Ecto neural progenitor cell (in vitro differentiated cells): ENCODE measurements at regions not wholly inside any gene's neighbourhood (a gene's known extent, or its start where the extent isn't known, plus 50 kb on each side); places are given as distances from the start of the nearest gene placed in this dataset.
"Not testable (repeated sequence)": the region's sequence is repeated elsewhere in the genome, so short reads cannot be mapped to it uniquely, and the experiment has no call there.

Experiments
- DNase-seq: peaks from one replicate; pipeline ENCODE4 v3.0.0-alpha.2; 2018; ENCODE audit warnings: low spot score

DNA sequence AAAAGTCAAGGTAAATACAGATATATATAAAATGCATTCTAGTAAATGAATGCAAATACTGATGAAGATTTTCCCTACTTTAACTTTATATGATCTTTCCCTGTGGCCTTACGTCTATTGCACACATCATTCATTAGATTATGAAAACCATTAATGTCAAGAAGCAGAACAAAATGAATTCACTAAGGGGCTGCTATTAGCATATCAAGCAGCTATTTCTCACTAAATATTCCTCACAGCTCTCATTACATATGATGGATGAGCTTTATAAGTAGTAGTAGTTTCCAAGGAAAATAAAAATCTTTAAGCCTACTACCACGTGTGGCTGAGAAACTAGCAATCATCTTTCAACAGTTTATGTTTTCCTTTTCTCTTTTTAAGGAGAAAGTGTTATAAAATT, 702.8 kb upstream of the SLC39A10 start:
- no peak for DNase-seq

GRCh38 chr2:194946826-194947225, 710.2 kb upstream of the SLC39A10 start:
- DNase-seq: no peak

GRCh38 chr2:194938066-194938465, 719.0 kb upstream of the SLC39A10 start:
- DNase-seq: no peak

- no peak for DNase-seq
These were observed 729.5 kb upstream of the SLC39A10 start for GRCh38 chr2:194927489-194927888.

- no peak for DNase-seq
These were observed 730.2 kb upstream of the SLC39A10 start for GRCh38 chr2:194926873-194927272.

DNA sequence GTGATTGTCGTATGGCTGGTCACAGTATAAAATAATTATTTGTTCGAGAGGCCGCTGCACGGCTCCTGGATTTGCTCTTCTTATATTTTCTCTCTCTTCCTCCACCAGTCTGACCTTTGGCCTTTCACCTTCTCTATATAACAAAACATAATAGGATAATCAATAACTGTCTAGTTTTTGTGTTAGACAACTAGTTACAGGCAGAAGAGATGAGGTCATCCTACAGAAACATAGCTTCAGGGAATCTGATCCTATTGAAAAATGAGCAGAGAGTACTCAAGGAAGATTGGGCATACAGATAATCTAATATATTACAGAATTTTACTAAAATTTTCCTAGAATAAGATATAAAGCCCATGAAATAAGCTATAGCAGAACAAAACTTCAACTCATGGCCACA, 731.3 kb upstream of the SLC39A10 start:
- DNase-seq: no peak

DNA sequence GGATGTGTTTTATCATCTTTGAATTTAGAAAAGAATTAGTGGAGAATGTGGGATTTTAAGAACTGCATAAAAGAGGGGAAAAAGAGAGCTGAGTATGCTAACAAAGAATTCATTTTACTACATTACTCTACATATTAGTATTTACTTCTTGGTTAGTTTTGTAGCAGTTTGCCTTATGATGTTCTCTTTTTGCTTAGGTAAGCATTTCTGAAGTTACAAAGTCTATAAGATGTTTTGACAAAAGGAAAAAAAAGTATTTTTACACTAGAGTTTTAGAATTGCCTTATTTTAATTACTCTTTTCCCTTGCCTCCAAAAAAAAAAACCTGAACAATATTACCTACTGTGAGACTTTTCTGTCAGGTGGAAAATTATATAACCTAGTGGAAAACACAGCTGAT, 739.5 kb upstream of the SLC39A10 start:
- DNase-seq: no peak

DNA sequence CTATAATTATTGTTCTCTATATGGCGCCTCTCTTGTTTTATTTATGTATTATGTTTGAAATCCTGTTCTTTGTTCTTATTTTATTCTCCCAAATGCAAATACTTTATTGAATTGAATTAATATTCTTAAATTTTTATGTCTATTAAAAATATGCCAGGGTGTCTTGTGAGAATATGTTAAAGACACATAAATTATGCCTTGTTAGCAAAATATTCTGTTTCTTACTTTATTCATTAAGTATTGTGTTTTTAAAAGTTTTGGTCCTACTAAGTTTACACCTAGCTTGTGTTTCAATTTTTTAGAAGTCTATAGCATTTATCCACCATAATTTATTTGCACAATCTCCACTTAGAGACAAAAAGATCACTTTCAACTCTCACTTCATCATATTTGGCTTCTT, 741.5 kb upstream of the SLC39A10 start:
- DNase-seq: no peak

DNA sequence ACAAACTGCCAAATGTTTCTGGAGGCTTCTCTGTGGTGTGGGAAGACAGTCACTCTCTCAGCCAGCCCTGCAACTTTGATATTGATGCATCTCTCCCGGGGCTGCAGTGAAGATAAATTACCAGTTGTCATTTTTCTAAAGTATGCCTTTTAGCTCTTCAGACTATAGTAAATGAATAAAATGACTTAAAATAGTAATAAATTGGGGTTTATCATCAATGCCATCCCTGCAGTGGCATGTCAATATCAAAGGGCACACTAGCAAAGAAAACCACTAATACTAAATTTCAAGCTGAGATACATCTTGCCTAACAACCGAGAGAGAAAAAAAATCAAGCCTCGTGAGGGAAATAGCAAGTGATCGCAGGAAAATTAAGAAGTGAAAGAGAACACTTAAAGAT, 749.5 kb upstream of the SLC39A10 start:
- DNase-seq: no peak

DNA sequence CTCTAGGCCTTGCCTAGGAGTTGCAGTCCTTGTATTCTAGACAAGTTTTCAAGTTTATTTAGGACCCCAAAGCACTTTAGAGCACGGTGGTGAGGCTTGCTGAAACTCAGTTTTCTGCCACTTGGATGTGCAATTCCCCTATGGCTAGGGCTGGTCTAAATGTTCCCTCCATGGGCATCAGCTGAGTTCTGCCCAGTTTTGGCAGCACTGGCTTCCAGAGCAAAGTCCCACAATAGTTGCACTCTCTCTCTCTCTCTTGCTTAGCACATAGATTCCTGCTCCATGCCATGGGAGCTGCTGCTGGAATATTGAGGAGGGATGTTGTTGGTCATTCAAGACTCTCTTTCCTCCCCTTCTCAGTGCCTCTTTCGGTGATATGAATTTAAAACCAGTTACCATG, 760.2 kb upstream of the SLC39A10 start:
- DNase-seq: no peak

GRCh38 chr2:194883711-194884110, 773.3 kb upstream of the SLC39A10 start:
- DNase-seq: no peak

DNA sequence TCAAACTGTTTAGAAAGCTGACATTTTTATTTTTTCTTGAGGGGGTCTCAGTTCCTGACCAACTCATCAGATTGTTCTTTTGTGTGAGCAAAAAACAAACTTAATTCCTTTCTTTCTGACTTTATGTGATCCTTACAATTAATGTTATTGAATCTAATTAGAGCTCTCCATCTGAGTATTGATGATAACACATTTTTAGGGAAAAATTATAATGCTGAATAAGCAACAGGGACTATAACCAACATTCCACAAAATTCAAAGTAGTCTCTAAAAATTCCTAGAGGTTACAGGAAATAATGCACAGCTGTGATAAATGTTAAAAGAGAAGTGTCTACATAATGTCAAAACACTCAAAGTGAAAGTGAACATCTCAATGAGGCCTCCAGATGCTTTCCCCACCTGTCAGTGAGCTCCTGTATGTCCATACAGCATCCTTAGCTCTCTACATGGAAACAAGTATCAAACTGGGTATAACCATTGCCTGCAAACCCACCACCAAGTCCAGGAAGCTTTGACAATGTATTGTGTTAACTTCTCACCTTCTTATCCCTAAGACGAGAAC, 786.0 kb upstream of the SLC39A10 start:
- no peak for DNase-seq

- DNase-seq: no peak
These were observed 789.7 kb upstream of the SLC39A10 start for GRCh38 chr2:194867328-194867727.

- no peak for DNase-seq
These were observed 802.1 kb upstream of the SLC39A10 start for GRCh38 chr2:194854941-194855340.

GRCh38 chr2:194842871-194843270, 814.2 kb upstream of the SLC39A10 start:
- DNase-seq: no peak

DNA sequence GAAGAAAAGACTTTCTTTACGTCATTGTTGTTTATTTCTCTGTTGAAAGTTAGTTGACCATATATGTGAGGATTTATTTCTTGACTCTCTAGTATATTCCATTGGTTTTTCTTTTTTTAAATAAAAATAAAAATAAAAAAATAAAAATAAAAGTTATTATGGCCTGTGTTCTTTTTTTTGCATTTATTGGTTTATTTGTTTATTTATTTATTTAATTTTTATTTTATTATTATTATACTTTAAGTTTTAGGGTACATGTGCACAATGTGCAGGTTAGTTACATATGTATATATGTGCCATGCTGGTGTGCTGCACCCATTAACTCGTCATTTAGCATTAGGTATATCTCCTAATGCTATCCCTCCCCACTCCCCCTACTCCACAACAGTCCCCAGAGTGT, 822.7 kb upstream of the SLC39A10 start:
- DNase-seq: not testable (repeated sequence)

DNA sequence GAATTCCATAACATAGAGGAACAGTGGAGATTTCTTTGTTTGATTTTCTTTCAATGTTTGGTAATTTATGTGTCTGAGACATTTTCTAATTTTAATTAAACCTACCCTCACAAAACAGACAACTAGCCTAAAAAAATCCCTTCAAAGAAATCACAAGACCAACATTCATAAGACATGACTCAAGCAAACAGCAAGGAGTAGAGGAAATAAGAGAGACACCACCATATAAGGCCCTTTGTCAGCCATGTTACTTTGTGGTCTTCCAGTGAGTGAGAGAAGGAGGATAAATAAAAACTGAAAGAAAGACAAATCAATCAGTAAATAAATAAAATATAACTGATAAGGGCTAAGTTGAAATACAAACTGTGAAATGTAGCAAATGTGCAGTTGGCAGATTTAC, 830.8 kb upstream of the SLC39A10 start:
- no peak for DNase-seq

GRCh38 chr2:194824450-194824849, 832.6 kb upstream of the SLC39A10 start:
- DNase-seq: no peak

GRCh38 chr2:194822657-194823056, 834.4 kb upstream of the SLC39A10 start:
- DNase-seq: no peak

DNA sequence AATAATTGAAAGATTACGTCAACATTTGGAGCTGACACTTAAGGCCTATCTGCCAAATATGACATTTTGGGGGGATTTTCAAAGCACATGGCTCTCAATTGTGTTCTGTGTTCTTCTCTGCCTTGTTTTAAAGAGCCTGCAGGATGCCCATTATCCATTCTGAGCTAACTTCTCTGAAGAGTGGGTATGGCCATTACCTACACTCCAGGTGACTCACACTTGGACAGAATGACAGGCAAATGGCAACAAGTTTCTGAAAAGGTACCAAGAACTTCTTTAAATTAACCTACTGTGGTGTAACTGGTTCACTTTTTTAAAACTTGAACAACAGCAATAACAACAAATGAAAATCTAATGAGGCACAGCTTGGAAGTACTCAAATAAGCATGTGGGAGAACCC, 834.9 kb upstream of the SLC39A10 start:
- no peak for DNase-seq

GRCh38 chr2:194819367-194819766, 837.7 kb upstream of the SLC39A10 start:
- no peak for DNase-seq

DNA sequence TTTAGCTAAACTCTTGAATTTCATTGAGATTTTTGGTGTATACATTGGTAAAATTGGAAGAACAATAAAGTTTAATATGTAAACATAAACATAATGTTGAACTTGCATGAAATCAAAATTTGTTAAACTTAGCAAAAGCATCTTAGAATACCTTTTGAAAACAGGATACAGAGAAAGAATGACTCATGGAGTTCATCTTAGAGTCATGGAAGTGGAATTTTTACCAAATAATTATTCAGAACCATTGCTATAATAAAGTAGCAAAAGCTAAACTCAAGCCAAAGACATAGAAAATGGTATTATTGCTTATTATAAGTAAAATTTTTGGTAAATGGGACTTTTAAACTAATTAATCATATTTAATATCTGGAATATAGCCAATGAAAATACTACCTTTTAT, 841.6 kb upstream of the SLC39A10 start:
- no peak for DNase-seq

- DNase-seq: no peak
These were observed 854.4 kb upstream of the SLC39A10 start for GRCh38 chr2:194802589-194802988.

- not testable (repeated sequence) for DNase-seq
These were observed 870.0 kb upstream of the SLC39A10 start for GRCh38 chr2:194787071-194787470.

GRCh38 chr2:194771394-194771793, 885.6 kb upstream of the SLC39A10 start:
- DNase-seq: not testable (repeated sequence)
